ENCODE measurements at regions not wholly inside any gene's neighbourhood (a gene's known extent, or its start where the extent isn't known, plus 50 kb on each side); places are given as distances from the start of the nearest gene placed in this dataset.

GRCh38 chr6:113610377-113610988, 246.7 kb upstream of the MARCKS start:
- RAD21 ChIA-PET (ENCODE audit: low non-redundant PET in 1 of 2, low total read pairs in 2 of 2, uncharacterized antibody in 2 of 2, unreplicated experiment in 2 of 2), result no interaction called here
- no TSS peak for BruUV-seq (replicated peaks)
- ATAC-seq (no peak), DNase-seq (ENCODE audit: low read depth, low spot score) (no peak)
- Histone ChIP-seq H3K9me3 (ENCODE audit: control insufficient read depth in 1 of 2, insufficient read depth in 1 of 2, low read depth in 1 of 2, low read length in 2 of 2) (no peaks in the 10 kb centered on the region), H3K4me1 (ENCODE audit: control insufficient read depth in 1 of 2, insufficient read depth in 2 of 2, low read length in 2 of 2) (no peaks in the 10 kb centered on the region), H3K9ac (ENCODE audit: low read length) (no peak overlapping the region), H3K27me3 (ENCODE audit: insufficient read depth, low read length) (no peaks in the 10 kb centered on the region), H2AFZ (ENCODE audit: low read depth, low read length, poor library complexity, severe bottlenecking) (no peak overlapping the region), H3K36me3 (ENCODE audit: control insufficient read depth in 1 of 2, insufficient read depth in 2 of 2, low read length in 2 of 2) (no peaks in the 10 kb centered on the region), H3K27ac (ENCODE audit: low read depth, low read length) (no peak overlapping the region), H4K20me1 (ENCODE audit: insufficient read depth) (no peaks in the 10 kb centered on the region), H3K4me3 (replicated peaks in 1 of 2; ENCODE audit: low read depth in 1 of 2, low read length in 2 of 2) (no peak overlapping the region), H3K9me2 (ENCODE audit: insufficient read depth) (no peaks in the 10 kb centered on the region), H3K79me2 (ENCODE audit: insufficient read depth, low read length) (no peaks in the 10 kb centered on the region), H3K4me2 (ENCODE audit: low read length) (no peak overlapping the region)
- CTCF ChIA-PET, result no interaction called here
- POLR2A ChIA-PET, result no interaction called here
- TF ChIP-seq ZNF274 (IDR thresholded peaks at IDR 0.05; ENCODE audit: low read depth, low read length) (no peak), FOSL1 (IDR thresholded peaks at IDR 0.05; ENCODE audit: low read depth) (no peak), POLR2A (IDR thresholded peaks at IDR 0.05; ENCODE audit: borderline replicate concordance, extremely low read depth, insufficient read depth, insufficient read length) (no peak), SIN3A (IDR thresholded peaks at IDR 0.05; ENCODE audit: low read depth) (no peak), ZBTB33 (IDR thresholded peaks at IDR 0.05; ENCODE audit: extremely low read depth, insufficient replicate concordance, low read length) (no peak)
- intact Hi-C loops (cut with micrococcal nuclease), result no loop called here

GRCh38 chr6:113616701-113617274, 240.4 kb upstream of the MARCKS start:
- intact Hi-C loops (cut with micrococcal nuclease), result no loop called here
- H3K79me2 ChIP-seq (ENCODE audit: insufficient read depth, low read length), result no peaks in the 10 kb centered on the region
- no peak overlapping the region for H3K9ac ChIP-seq (ENCODE audit: low read length)
- no peak overlapping the region for H3K27ac ChIP-seq (ENCODE audit: low read depth, low read length)
- no TSS peak for BruUV-seq (replicated peaks)
- ATAC-seq, result no peak
- H3K27me3 ChIP-seq (ENCODE audit: insufficient read depth, low read length), result no peaks in the 10 kb centered on the region
- H3K36me3 ChIP-seq (ENCODE audit: control insufficient read depth in 1 of 2, insufficient read depth in 2 of 2, low read length in 2 of 2), result no peaks in the 10 kb centered on the region
- H2AFZ ChIP-seq (ENCODE audit: low read depth, low read length, poor library complexity, severe bottlenecking), result no peak overlapping the region
- no peak overlapping the region for H3K4me2 ChIP-seq (ENCODE audit: low read length)
- H3K9me2 ChIP-seq (ENCODE audit: insufficient read depth), result no peaks in the 10 kb centered on the region
- no peak for DNase-seq (ENCODE audit: low read depth, low spot score)
- no peak overlapping the region for H3K4me3 ChIP-seq (replicated peaks in 1 of 2; ENCODE audit: low read depth in 1 of 2, low read length in 2 of 2)
- ChIA-PET POLR2A (no interaction called here), CTCF (no interaction called here), RAD21 (ENCODE audit: low non-redundant PET in 1 of 2, low total read pairs in 2 of 2, uncharacterized antibody in 2 of 2, unreplicated experiment in 2 of 2) (no interaction called here)
- no peaks in the 10 kb centered on the region for H3K9me3 ChIP-seq (ENCODE audit: control insufficient read depth in 1 of 2, insufficient read depth in 1 of 2, low read depth in 1 of 2, low read length in 2 of 2)
- H3K4me1 ChIP-seq (ENCODE audit: control insufficient read depth in 1 of 2, insufficient read depth in 2 of 2, low read length in 2 of 2), result no peaks in the 10 kb centered on the region
- H4K20me1 ChIP-seq (ENCODE audit: insufficient read depth), result no peaks in the 10 kb centered on the region
- TF ChIP-seq ELF1 (IDR thresholded peaks at IDR 0.05; ENCODE audit: borderline replicate concordance, low read depth) (no peak), EZH2phosphoT487 (IDR thresholded peaks at IDR 0.05; ENCODE audit: borderline replicate concordance) (no peak), POLR2A (IDR thresholded peaks at IDR 0.05; ENCODE audit: borderline replicate concordance, extremely low read depth, insufficient read depth, insufficient read length) (no peak), CBX3 (IDR thresholded peaks at IDR 0.05; ENCODE audit: low read depth) (no peak), CTCF (IDR thresholded peaks at IDR 0.05 in 2 of 3, conservative IDR thresholded peaks at IDR 0.05 in 1 of 3; ENCODE audit: borderline replicate concordance in 1 of 3, insufficient read depth in 1 of 3, low read depth in 2 of 3, low read length in 2 of 3) (no peak), EZH2 (IDR thresholded peaks at IDR 0.05) (no peak), POLR2AphosphoS5 (IDR thresholded peaks at IDR 0.05; ENCODE audit: low read depth, low read length) (no peak), REST (IDR thresholded peaks at IDR 0.05; ENCODE audit: low read depth) (no peak)
